SK-N-SH (cell line): ENCODE measurements at regions not wholly inside any gene's neighbourhood (a gene's known extent, or its start where the extent isn't known, plus 50 kb on each side); places are given as distances from the start of the nearest gene placed in this dataset.

ENCODE experiments used
- CTCF ChIA-PET: fragments of 300-600, 350-600 bp; formaldehyde crosslinking; extraction: SDS; loops from one replicate; lab custom pipeline; 2021; lab: Yijun Ruan, JAX
- POLR2A ChIA-PET: fragments of 350-600 bp; sonication (Branson Sonifier 250); formaldehyde crosslinking; extraction: SDS; loops from one replicate; lab custom pipeline; 2020; ENCODE audit warnings: antibody characterized with exemption, inconsistent platforms; lab: Yijun Ruan, JAX
- DNase-seq: peaks from one replicate; pipeline ENCODE4 v3.0.0; 2012
- H2AFZ ChIP-seq: fragments of 200-600 bp; sonication (generic); 2 replicates; pipeline ENCODE4 v1.8.1; 2016; ENCODE audit warnings: antibody characterized with exemption, mild to moderate bottlenecking, low read depth
- H3F3A ChIP-seq: fragments of 200-600 bp; sonication (generic); replicated peaks from 2 replicates; pipeline ENCODE3; 2016; ENCODE audit warnings: antibody characterized with exemption, mild to moderate bottlenecking; ENCODE audit not compliant: insufficient read depth
- H3K27ac ChIP-seq, 2 experiments: fragments of 200-500 bp in 1 of 2; fragments of 200-600 bp in 1 of 2; sonication (Bioruptor generic) in 1 of 2; sonication (generic), shearing (Covaris generic) in 1 of 2; 2 replicates each; pipeline versions ENCODE4 v1.5.1 to v1.6.1; 2014 to 2016; ENCODE audit warnings: low read depth in 2 of 2, inconsistent platforms in 1 of 2, low read length in 1 of 2, mild to moderate bottlenecking in 1 of 2, mixed read lengths in 1 of 2
- H3K27me3 ChIP-seq: fragments of 200-600 bp; sonication (generic), shearing (Covaris generic); 2 replicates; pipeline ENCODE4 v1.6.1; 2016; ENCODE audit warnings: mixed run types; ENCODE audit not compliant: insufficient read depth
- H3K36me3 ChIP-seq, 2 experiments: fragments of 200-500 bp in 1 of 2; fragments of 200-600 bp in 1 of 2; sonication (Bioruptor generic) in 1 of 2; sonication (generic) in 1 of 2; replicated peaks in 1 of 2; 2 replicates each; pipeline versions ENCODE3 to v1.5.1; 2014 to 2016; ENCODE audit warnings: low read length in 1 of 2, mild to moderate bottlenecking in 1 of 2; ENCODE audit not compliant: insufficient read depth in 2 of 2, control insufficient read depth in 1 of 2
- H3K4me1 ChIP-seq, 2 experiments: fragments of 200-500 bp in 1 of 2; fragments of 200-600 bp in 1 of 2; sonication (Bioruptor generic) in 1 of 2; sonication (generic), shearing (Covaris generic) in 1 of 2; 2 replicates each; pipeline versions ENCODE4 v1.5.1 to v1.6.1; 2014 to 2016; ENCODE audit warnings: low read depth in 1 of 2, low read length in 1 of 2, mixed run types in 1 of 2; ENCODE audit not compliant: insufficient read depth in 2 of 2, control insufficient read depth in 1 of 2
- H3K4me2 ChIP-seq: fragments of 200-600 bp; sonication (generic), shearing (Covaris generic); 2 replicates; pipeline ENCODE4 v1.6.1; 2017; ENCODE audit warnings: mixed run types
- H3K4me3 ChIP-seq, 2 experiments: fragments of 200-500 bp in 1 of 2; fragments of 200-600 bp in 1 of 2; sonication (Bioruptor generic) in 1 of 2; sonication (generic), shearing (Covaris generic) in 1 of 2; 2 replicates each; pipeline versions ENCODE4 v1.5.1 to v1.8.1; 2014 to 2016; ENCODE audit warnings: low read depth in 2 of 2, inconsistent platforms in 1 of 2, low read length in 1 of 2, mild to moderate bottlenecking in 1 of 2, mixed read lengths in 1 of 2, moderate library complexity in 1 of 2
- H3K79me2 ChIP-seq: fragments of 200-600 bp; sonication (generic); 2 replicates; pipeline ENCODE4 v1.8.1; 2017; ENCODE audit warnings: mild to moderate bottlenecking; ENCODE audit not compliant: insufficient read depth
- H3K9ac ChIP-seq: fragments of 200-600 bp; sonication (generic); 2 replicates; pipeline ENCODE4 v1.6.1; 2017; ENCODE audit warnings: mixed run types
- H3K9me2 ChIP-seq: fragments of 200-600 bp; sonication (generic); 2 replicates; pipeline ENCODE4 v1.6.1; 2017; ENCODE audit warnings: mixed run types
- H3K9me3 ChIP-seq: fragments of 200-600 bp; sonication (generic); 2 replicates; pipeline ENCODE4 v1.6.1; 2017; ENCODE audit warnings: mixed run types, mild to moderate bottlenecking, moderate library complexity
- H4K20me1 ChIP-seq: fragments of 200-600 bp; sonication (generic); 2 replicates; pipeline ENCODE4 v1.6.1; 2017; ENCODE audit warnings: mild to moderate bottlenecking, mixed run types; ENCODE audit not compliant: insufficient read depth
- EP300 ChIP-seq, 2 experiments: IDR thresholded peaks; 2 replicates each; pipeline versions ENCODE4 v1.4.0 to v1.6.1; 2012; ENCODE audit warnings: borderline replicate concordance in 1 of 2, low read depth in 1 of 2, low read length in 1 of 2
- FOSL2 ChIP-seq: IDR thresholded peaks from 2 replicates; pipeline ENCODE4 v1.4.0; 2012; ENCODE audit warnings: low read depth, mild to moderate bottlenecking, moderate library complexity, borderline replicate concordance
- FOXM1 ChIP-seq: IDR thresholded peaks from 2 replicates; pipeline ENCODE4 v1.4.0; 2012; ENCODE audit warnings: low read depth, mild to moderate bottlenecking
- GABPA ChIP-seq: IDR thresholded peaks from 2 replicates; pipeline ENCODE4 v1.4.0; 2012; ENCODE audit warnings: low read depth, mild to moderate bottlenecking
- GATA2 ChIP-seq: sonication (generic); formaldehyde crosslinking; IDR thresholded peaks from 2 replicates; pipeline ENCODE4 v1.5.0; 2020; ENCODE audit warnings: mild to moderate bottlenecking, missing genetic modification reagents
- IRF3 ChIP-seq: fragments of 150-350 bp; IDR thresholded peaks from 2 replicates; pipeline ENCODE4 v1.6.1; 2016; ENCODE audit warnings: mild to moderate bottlenecking, low read depth, low read length
- NRF1 ChIP-seq: IDR thresholded peaks from 2 replicates; pipeline ENCODE4 v1.6.1; 2012; ENCODE audit warnings: low read depth, mild to moderate bottlenecking, low read length
- RXRA ChIP-seq: IDR thresholded peaks from 2 replicates; pipeline ENCODE4 v1.4.0; 2012; ENCODE audit warnings: low read depth, mild to moderate bottlenecking, borderline replicate concordance
- SIN3A ChIP-seq: IDR thresholded peaks from 2 replicates; pipeline ENCODE4 v1.6.1; 2012; ENCODE audit warnings: low read depth, mild to moderate bottlenecking, low read length, moderate library complexity, borderline replicate concordance
- TAF1 ChIP-seq: IDR thresholded peaks from 2 replicates; pipeline ENCODE4 v1.6.1; 2012; ENCODE audit warnings: low read depth, mild to moderate bottlenecking, low read length, moderate library complexity, borderline replicate concordance
- TCF12 ChIP-seq: IDR thresholded peaks from 2 replicates; pipeline ENCODE4 v1.4.0; 2012
- WGBS: methylation state at CpG from one replicate; pipeline ENCODE4 v1.1.6; 2017; ENCODE audit warnings: low lambda C conversion rate; 5-methylcytosine and 5-hydroxymethylcytosine counted together
- TF ChIP-seq, protein P1 (sequence below): IDR thresholded peaks from 2 replicates; pipeline ENCODE4 v1.4.0; 2012; ENCODE audit warnings: low read depth, borderline replicate concordance
- TF ChIP-seq, protein P2 (sequence below): fragments of 200-600 bp; sonication (generic); IDR thresholded peaks from 2 replicates; pipeline ENCODE4 v1.6.1; 2017; ENCODE audit warnings: antibody characterized with exemption, mild to moderate bottlenecking, moderate library complexity

DNA sequence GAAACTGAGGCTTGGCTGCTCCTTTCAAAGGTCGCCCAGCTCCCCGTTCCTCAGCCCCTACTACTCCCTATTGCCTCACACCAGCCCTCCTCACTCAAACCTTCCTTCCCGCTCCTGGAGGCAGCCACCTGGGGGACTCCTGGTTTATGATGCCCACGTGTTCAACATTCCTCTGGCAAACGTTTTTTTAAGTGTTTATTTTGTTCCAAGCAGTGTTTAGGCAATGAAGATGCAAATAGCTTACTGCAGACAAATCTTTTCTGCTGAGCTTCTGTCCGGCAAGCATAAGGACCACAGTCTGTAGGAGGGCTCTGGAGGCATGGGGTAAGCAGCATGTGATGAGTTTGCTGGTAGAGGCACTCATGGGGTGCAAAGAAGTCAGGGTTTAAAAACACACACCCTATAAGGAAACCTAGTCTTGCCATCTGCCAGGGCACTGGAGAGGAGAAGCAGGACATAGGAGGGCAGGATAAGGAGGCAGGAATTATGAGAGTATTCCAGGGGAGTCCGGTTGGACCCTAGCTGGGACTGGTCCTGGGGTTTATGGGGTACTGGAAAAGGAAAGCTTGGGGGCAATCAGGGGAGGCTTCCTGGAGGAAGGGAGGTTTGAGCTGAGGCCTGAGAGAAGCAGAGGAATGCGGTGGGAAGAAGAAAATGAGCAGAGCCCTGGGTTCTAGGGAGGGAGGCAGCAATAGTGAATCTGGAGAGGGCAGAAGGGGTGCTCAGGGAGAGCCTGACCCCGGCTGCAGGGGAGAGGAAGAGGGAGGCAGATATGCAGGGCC, 123.3 kb downstream of the NCOR2 start:
- Histone ChIP-seq H3F3A (peaks cover 27% of the 10 kb centered on the region), H3K4me3 (no peak overlapping the region), H3K9me3 (no peaks in the 10 kb centered on the region), H3K4me1 (peaks cover 0 to 22% of the 10 kb centered on the region in 2 experiments; a peak in 3 of 4 replicates), H3K9ac (no peak overlapping the region), H3K27ac (no peak overlapping the region), H3K9me2 (no peaks in the 10 kb centered on the region), H3K4me2 (no peak overlapping the region), H3K27me3 (no peaks in the 10 kb centered on the region), H3K79me2 (peaks cover 51% of the 10 kb centered on the region), H2AFZ (no peak overlapping the region), H3K36me3 (peaks cover 16 to 24% of the 10 kb centered on the region in 2 experiments), H4K20me1 (peaks cover 3% of the 10 kb centered on the region; the same call in 1 of the 2 replicates)
- TF ChIP-seq FOXM1, result no peak
- no peak for TF ChIP-seq TAF1
- TF ChIP-seq IRF3, result no peak
- no peak for TF ChIP-seq RXRA
- no peak for TF ChIP-seq FOSL2
- no peak for TF ChIP-seq EP300 (IDR thresholded peaks at IDR 0.05; ENCODE audit: borderline replicate concordance in 1 of 2, low read depth in 1 of 2, low read length in 1 of 2)
- no peak for TF ChIP-seq GABPA
- no peak for TF ChIP-seq NRF1
- TF ChIP-seq GATA2 (CRISPR knock-in tag), result no peak
- TF ChIP-seq, protein P1, sequence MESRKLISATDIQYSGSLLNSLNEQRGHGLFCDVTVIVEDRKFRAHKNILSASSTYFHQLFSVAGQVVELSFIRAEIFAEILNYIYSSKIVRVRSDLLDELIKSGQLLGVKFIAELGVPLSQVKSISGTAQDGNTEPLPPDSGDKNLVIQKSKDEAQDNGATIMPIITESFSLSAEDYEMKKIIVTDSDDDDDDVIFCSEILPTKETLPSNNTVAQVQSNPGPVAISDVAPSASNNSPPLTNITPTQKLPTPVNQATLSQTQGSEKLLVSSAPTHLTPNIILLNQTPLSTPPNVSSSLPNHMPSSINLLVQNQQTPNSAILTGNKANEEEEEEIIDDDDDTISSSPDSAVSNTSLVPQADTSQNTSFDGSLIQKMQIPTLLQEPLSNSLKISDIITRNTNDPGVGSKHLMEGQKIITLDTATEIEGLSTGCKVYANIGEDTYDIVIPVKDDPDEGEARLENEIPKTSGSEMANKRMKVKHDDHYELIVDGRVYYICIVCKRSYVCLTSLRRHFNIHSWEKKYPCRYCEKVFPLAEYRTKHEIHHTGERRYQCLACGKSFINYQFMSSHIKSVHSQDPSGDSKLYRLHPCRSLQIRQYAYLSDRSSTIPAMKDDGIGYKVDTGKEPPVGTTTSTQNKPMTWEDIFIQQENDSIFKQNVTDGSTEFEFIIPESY, result no peak
- TF ChIP-seq TCF12, result no peak
- TF ChIP-seq, protein P2, sequence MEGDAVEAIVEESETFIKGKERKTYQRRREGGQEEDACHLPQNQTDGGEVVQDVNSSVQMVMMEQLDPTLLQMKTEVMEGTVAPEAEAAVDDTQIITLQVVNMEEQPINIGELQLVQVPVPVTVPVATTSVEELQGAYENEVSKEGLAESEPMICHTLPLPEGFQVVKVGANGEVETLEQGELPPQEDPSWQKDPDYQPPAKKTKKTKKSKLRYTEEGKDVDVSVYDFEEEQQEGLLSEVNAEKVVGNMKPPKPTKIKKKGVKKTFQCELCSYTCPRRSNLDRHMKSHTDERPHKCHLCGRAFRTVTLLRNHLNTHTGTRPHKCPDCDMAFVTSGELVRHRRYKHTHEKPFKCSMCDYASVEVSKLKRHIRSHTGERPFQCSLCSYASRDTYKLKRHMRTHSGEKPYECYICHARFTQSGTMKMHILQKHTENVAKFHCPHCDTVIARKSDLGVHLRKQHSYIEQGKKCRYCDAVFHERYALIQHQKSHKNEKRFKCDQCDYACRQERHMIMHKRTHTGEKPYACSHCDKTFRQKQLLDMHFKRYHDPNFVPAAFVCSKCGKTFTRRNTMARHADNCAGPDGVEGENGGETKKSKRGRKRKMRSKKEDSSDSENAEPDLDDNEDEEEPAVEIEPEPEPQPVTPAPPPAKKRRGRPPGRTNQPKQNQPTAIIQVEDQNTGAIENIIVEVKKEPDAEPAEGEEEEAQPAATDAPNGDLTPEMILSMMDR, result no peak
- no peak for TF ChIP-seq SIN3A
- CTCF ChIA-PET, result no interaction called here
- 84% methylated on average over 7 of the region's 9 CpGs for WGBS
- POLR2A ChIA-PET, result no interaction called here
- DNase-seq, result no peak
